PC-9 (cell line): ENCODE measurements at regions not wholly inside any gene's neighbourhood (a gene's known extent, or its start where the extent isn't known, plus 50 kb on each side); places are given as distances from the start of the nearest gene placed in this dataset.
A peak's percentile ranks its signal among the peaks of the same experiment; 100 is the strongest.

ENCODE experiments used
- BruUV-seq: library from RNA; stranded (reverse); fragments of 400-500 nt; replicated peaks from 2 replicates; lab custom pipeline; 2021; lab: Mats Ljungman, UMichigan
- CTCF ChIA-PET: fragments of 300-600 bp; sonication (Branson Sonifier 250); formaldehyde crosslinking; loops from one replicate; lab custom pipeline; 2022; ENCODE audit warnings: antibody characterized with exemption; lab: Charles Lee
- POLR2A ChIA-PET: fragments of 300-600 bp; sonication (Branson Sonifier 250); formaldehyde crosslinking; loops from one replicate; lab custom pipeline; 2022; ENCODE audit warnings: antibody characterized with exemption; ENCODE audit not compliant: unreplicated experiment; lab: Charles Lee
- DNase-seq, 2 experiments: peaks; one replicate each; pipeline versions ENCODE4 v3.0.0 to v3.0.0-alpha.2; 2015 to 2022; ENCODE audit warnings: mixed read lengths in 1 of 2
- H2AFZ ChIP-seq: fragments of 200-600 bp; sonication (generic); 2 replicates; pipeline ENCODE4 v1.8.1; 2017; ENCODE audit warnings: antibody characterized with exemption
- H3F3A ChIP-seq: fragments of 200-600 bp; sonication (generic); 2 replicates; pipeline ENCODE4 v1.8.1; 2017; ENCODE audit warnings: antibody characterized with exemption, mild to moderate bottlenecking, low read depth; ENCODE audit not compliant: insufficient read depth
- H3K27ac ChIP-seq: fragments of 200-600 bp; sonication (generic); 2 replicates; pipeline ENCODE4 v1.6.1; 2016; ENCODE audit warnings: mixed run types
- H3K27me3 ChIP-seq: fragments of 200-600 bp; sonication (generic); 2 replicates; pipeline ENCODE4 v1.6.1; 2016; ENCODE audit warnings: low read depth, mixed run types; ENCODE audit not compliant: insufficient read depth
- H3K36me3 ChIP-seq: fragments of 200-600 bp; sonication (generic); 2 replicates; pipeline ENCODE4 v1.6.1; 2016; ENCODE audit warnings: low read depth, mixed run types
- H3K4me1 ChIP-seq: fragments of 200-600 bp; sonication (generic); replicated peaks from 2 replicates; pipeline ENCODE4 v1.6.1; 2016; ENCODE audit warnings: mixed run types; ENCODE audit not compliant: insufficient read depth
- H3K4me2 ChIP-seq: fragments of 200-600 bp; sonication (generic); 2 replicates; pipeline ENCODE4 v1.6.1; 2017; ENCODE audit warnings: mixed run types
- H3K4me3 ChIP-seq: fragments of 200-600 bp; sonication (generic); 2 replicates; pipeline ENCODE4 v1.6.1; 2016; ENCODE audit warnings: mixed run types
- H3K79me2 ChIP-seq: fragments of 200-600 bp; sonication (generic); 2 replicates; pipeline ENCODE4 v1.6.1; 2017; ENCODE audit warnings: low read depth, mixed run types
- H3K9me2 ChIP-seq: fragments of 200-600 bp; sonication (generic); 2 replicates; pipeline ENCODE4 v1.8.1; 2017; ENCODE audit warnings: mild to moderate bottlenecking; ENCODE audit not compliant: insufficient read depth
- H3K9me3 ChIP-seq: fragments of 200-600 bp; sonication (generic); 2 replicates; pipeline ENCODE4 v1.8.1; 2016; ENCODE audit warnings: low read depth; ENCODE audit not compliant: insufficient read depth
- H4K20me1 ChIP-seq: fragments of 200-600 bp; sonication (generic); 2 replicates; pipeline ENCODE4 v1.8.1; 2017; ENCODE audit not compliant: insufficient read depth
- EZH2 ChIP-seq: fragments of 200-600 bp; sonication (generic); IDR thresholded peaks from 2 replicates; pipeline ENCODE4 v1.8.0; 2017; ENCODE audit warnings: antibody characterized with exemption, low read depth
- intact Hi-C: fragments of 100-400 bp; cut with micrococcal nuclease; formaldehyde crosslinking; loops from one replicate; pipeline ENCODE4 v1.10.0; 2022; ENCODE audit not compliant: unreplicated experiment
- TF ChIP-seq, protein P1 (sequence below): fragments of 200-600 bp; sonication (generic); conservative IDR thresholded peaks from 2 replicates; pipeline ENCODE4 v1.6.1; 2017; ENCODE audit warnings: mixed run types, antibody characterized with exemption, mild to moderate bottlenecking, moderate library complexity

GRCh38 chr2:76073992-76074604 is 363.4 kb upstream of the GCFC2 start:
- no peaks in the 10 kb centered on the region for H3K4me1 ChIP-seq
- no peak overlapping the region for H2AFZ ChIP-seq

DNA sequence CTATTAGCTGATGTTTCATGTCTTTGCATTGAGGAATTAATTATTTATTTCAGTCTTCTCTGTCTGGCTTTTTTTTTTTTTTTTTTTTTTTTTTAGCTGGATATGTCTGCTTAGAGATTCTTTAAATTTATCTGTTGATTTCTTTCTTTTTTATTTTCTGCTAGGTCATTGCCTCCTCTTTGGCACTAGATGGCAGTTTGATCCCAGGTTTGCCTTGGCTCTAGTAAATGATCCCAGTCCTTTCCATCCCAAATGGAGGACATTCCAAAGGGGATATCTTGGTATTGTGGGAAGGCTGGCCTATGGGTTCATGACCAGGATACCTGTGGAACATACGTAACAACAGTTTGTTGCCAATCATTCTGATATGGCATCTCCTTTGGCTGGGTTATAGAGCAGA is 339.5 kb upstream of the GCFC2 start:
- POLR2A ChIA-PET, result no interaction called here
- H3K9me2 ChIP-seq, result no peaks in the 10 kb centered on the region; the same call in 1 of the 2 replicates
- BruUV-seq, result no TSS peak

More at GRCh38 chr2:76073992-76074604, 363.4 kb upstream of the GCFC2 start:
- no peak overlapping the region for H3K4me2 ChIP-seq
- no peak overlapping the region for H3K4me3 ChIP-seq
- no peaks in the 10 kb centered on the region for H3K9me3 ChIP-seq
- H3K79me2 ChIP-seq, result no peaks in the 10 kb centered on the region
- H3K36me3 ChIP-seq, result no peaks in the 10 kb centered on the region
- no peaks in the 10 kb centered on the region for H3K9me2 ChIP-seq
- H3K27me3 ChIP-seq, result no peaks in the 10 kb centered on the region
- CTCF ChIA-PET, result no interaction called here
- intact Hi-C loops, result no loop called here
- DNase-seq, result no peak
- POLR2A ChIA-PET, result no interaction called here
- no peak for TF ChIP-seq EZH2
- TF ChIP-seq, protein P1, sequence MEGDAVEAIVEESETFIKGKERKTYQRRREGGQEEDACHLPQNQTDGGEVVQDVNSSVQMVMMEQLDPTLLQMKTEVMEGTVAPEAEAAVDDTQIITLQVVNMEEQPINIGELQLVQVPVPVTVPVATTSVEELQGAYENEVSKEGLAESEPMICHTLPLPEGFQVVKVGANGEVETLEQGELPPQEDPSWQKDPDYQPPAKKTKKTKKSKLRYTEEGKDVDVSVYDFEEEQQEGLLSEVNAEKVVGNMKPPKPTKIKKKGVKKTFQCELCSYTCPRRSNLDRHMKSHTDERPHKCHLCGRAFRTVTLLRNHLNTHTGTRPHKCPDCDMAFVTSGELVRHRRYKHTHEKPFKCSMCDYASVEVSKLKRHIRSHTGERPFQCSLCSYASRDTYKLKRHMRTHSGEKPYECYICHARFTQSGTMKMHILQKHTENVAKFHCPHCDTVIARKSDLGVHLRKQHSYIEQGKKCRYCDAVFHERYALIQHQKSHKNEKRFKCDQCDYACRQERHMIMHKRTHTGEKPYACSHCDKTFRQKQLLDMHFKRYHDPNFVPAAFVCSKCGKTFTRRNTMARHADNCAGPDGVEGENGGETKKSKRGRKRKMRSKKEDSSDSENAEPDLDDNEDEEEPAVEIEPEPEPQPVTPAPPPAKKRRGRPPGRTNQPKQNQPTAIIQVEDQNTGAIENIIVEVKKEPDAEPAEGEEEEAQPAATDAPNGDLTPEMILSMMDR, result no peak
- no peak overlapping the region for H3K27ac ChIP-seq
- H4K20me1 ChIP-seq, result no peaks in the 10 kb centered on the region
- BruUV-seq, result no TSS peak
- no peaks in the 10 kb centered on the region for H3F3A ChIP-seq

GRCh38 chr2:76044701-76045100 is 334.0 kb upstream of the GCFC2 start:
- BruUV-seq, result no TSS peak
- TF ChIP-seq, protein P1, result no peak
- no peak for TF ChIP-seq EZH2

More for the DNA sequence above, 339.5 kb upstream of the GCFC2 start:
- CTCF ChIA-PET, result no interaction called here
- intact Hi-C loops, result no loop called here
- H3K4me3 ChIP-seq, result no peak overlapping the region
- no peak overlapping the region for H3K4me2 ChIP-seq
- no peaks in the 10 kb centered on the region for H3K9me3 ChIP-seq
- no peaks in the 10 kb centered on the region for H4K20me1 ChIP-seq
- no peak for DNase-seq
- no peaks in the 10 kb centered on the region for H3F3A ChIP-seq
- no peak overlapping the region for H2AFZ ChIP-seq
- no peaks in the 10 kb centered on the region for H3K36me3 ChIP-seq
- no peak overlapping the region for H3K27ac ChIP-seq
- H3K79me2 ChIP-seq, result no peaks in the 10 kb centered on the region
- no peaks in the 10 kb centered on the region for H3K27me3 ChIP-seq
- TF ChIP-seq, protein P1, result 0 out of 2 replicates have a peak, but pooled peaks have one; percentile 17
- TF ChIP-seq EZH2, result no peak
- H3K4me1 ChIP-seq, result no peaks in the 10 kb centered on the region

More at GRCh38 chr2:76044701-76045100, 334.0 kb upstream of the GCFC2 start:
- intact Hi-C loops, result no loop called here
- Histone ChIP-seq H3K4me3 (no peak overlapping the region), H3K9me2 (no peaks in the 10 kb centered on the region), H3K27me3 (no peaks in the 10 kb centered on the region), H3K27ac (no peak overlapping the region), H2AFZ (no peak overlapping the region), H3K79me2 (no peaks in the 10 kb centered on the region), H3K36me3 (no peaks in the 10 kb centered on the region), H3K4me2 (no peak overlapping the region), H3K4me1 (no peaks in the 10 kb centered on the region), H3F3A (no peaks in the 10 kb centered on the region), H3K9me3 (no peaks in the 10 kb centered on the region), H4K20me1 (no peaks in the 10 kb centered on the region)
- ChIA-PET POLR2A (no interaction called here), CTCF (no interaction called here)
- no peak for DNase-seq
